Duodenal mucosa (tissue), 2 donors: ENCODE measurements at regions not wholly inside any gene's neighbourhood (a gene's known extent, or its start where the extent isn't known, plus 50 kb on each side); places are given as distances from the start of the nearest gene placed in this dataset.
"Not testable (repeated sequence)": the region's sequence is repeated elsewhere in the genome, so short reads cannot be mapped to it uniquely, and the experiment has no call there.

Experiments
- H3K27ac ChIP-seq: one replicate; pipeline ENCODE4 v1.7.0; 2013; ENCODE audit warnings: low read depth, low read length
- H3K27me3 ChIP-seq, 2 donors: one replicate each; pipeline ENCODE4 v1.7.0; 2013; ENCODE audit warnings: low read length in 2 of 2, control low read depth in 1 of 2; ENCODE audit not compliant: insufficient read depth in 2 of 2, control insufficient read depth in 1 of 2
- H3K36me3 ChIP-seq, 2 donors: one replicate each; pipeline ENCODE4 v1.7.0; 2013; ENCODE audit warnings: low read length in 2 of 2, control low read depth in 1 of 2; ENCODE audit not compliant: insufficient read depth in 2 of 2, control insufficient read depth in 1 of 2
- H3K4me1 ChIP-seq, 2 donors: one replicate each; pipeline ENCODE4 v1.7.0; 2013; ENCODE audit warnings: low read length in 2 of 2, control low read depth in 1 of 2; ENCODE audit not compliant: insufficient read depth in 2 of 2, control insufficient read depth in 1 of 2
- H3K4me3 ChIP-seq, 2 donors: one replicate each; pipeline ENCODE4 v1.7.0; 2013; ENCODE audit warnings: low read length in 2 of 2, low read depth in 1 of 2
- H3K9ac ChIP-seq, 2 donors: one replicate each; pipeline ENCODE4 v1.7.0; 2013; ENCODE audit warnings: low read length in 2 of 2, low read depth in 1 of 2
- H3K9me3 ChIP-seq, 2 donors: one replicate each; pipeline ENCODE4 v1.7.0; 2013; ENCODE audit warnings: low read length in 2 of 2, control low read depth in 1 of 2; ENCODE audit not compliant: control insufficient read depth in 1 of 2

DNA sequence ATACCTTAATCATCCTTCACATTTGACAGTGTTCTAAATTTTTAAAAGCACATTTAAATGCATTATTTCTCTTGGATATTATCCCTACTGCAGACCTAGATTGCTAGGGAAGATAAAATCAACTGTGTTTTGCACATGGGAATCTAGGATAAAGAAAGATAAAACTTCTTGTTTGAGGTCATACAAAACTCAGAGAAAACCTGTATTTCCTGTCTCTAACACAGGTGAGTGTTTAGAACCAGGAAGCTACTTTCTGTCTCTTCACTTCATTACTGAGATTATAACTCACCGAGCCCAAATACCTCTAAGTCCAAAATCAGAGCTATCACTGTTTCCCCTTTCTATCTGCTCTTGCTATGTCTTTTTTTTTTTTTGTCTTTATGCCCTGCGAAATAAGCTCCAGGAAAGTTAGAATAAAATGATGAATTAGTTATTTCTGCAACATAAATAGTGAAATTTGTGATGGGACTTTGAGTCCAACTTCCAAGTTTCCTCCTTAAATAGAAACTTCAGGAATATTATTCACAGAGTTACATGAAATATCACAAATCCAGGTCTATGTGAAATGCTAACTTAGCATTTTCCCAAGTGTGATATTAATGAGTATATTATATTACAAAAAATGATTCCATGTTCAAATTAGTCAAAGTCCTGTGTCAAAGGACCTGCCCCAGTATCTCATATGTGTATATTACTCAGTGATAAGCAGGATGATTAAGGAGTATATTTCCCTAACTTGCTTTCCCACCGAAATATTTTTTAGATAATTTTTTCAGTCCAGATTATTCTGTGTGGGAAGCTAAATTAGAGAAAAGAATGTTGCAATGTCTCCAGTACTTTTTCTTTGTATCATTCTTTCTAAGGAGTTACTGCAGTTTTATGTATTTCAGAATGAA is 226.4 kb downstream of the PLA2G4A start:
- Histone ChIP-seq H3K4me1 (no peaks in the 10 kb centered on the region), H3K9ac (no peak overlapping the region), H3K9me3 (no peaks in the 10 kb centered on the region), H3K27ac (no peak overlapping the region), H3K4me3 (no peak overlapping the region), H3K36me3 (no peaks in the 10 kb centered on the region), H3K27me3 (no peaks in the 10 kb centered on the region)

DNA sequence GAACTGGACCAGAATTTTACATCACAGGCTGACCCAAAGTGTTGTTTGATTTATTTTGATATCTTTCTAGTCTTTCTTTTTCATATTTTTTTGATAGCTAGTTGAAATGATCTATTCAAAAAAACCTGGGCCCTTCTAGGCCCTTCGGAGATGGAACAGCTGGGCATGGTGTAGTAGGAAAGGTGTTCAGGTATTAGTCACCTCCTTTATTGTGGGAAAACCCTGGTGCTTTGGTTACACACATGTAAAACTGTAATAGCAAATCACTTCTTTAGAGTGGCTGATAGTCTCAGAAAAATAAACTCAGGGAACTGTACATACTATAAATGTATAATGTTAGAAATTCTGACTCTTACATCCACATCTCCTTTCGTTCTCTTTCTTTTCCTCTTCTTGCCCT is 234.5 kb downstream of the PLA2G4A start:
- no peaks in the 10 kb centered on the region for H3K36me3 ChIP-seq
- no peaks in the 10 kb centered on the region for H3K27me3 ChIP-seq
- no peaks in the 10 kb centered on the region for H3K9me3 ChIP-seq
- H3K4me3 ChIP-seq: no peak overlapping the region
- no peak overlapping the region for H3K9ac ChIP-seq
- no peaks in the 10 kb centered on the region for H3K4me1 ChIP-seq
- H3K27ac ChIP-seq: no peak overlapping the region

DNA sequence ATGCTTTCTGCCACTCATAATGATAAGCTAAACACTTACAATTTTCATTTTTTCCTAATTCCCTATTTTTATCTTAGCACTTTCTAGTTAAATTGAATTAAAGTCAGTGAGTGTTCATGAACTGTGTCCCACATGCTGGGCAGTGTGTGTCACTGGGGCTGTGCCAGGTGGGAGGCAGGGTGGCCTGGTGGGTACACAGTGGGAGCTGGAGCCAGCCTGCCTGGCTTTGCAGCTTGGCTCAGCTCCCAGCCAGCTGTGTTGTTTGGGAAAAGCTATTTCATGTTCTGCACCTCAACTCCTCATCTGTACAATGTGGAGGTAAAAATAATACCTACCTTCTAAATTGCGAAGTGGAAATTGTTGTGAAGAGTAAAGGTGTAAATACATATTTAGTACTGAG is 238.4 kb downstream of the PLA2G4A start:
- Histone ChIP-seq H3K9me3 (no peaks in the 10 kb centered on the region), H3K9ac (no peak overlapping the region), H3K36me3 (no peaks in the 10 kb centered on the region), H3K4me3 (no peak overlapping the region), H3K27me3 (no peaks in the 10 kb centered on the region), H3K4me1 (no peaks in the 10 kb centered on the region), H3K27ac (no peak overlapping the region)

DNA sequence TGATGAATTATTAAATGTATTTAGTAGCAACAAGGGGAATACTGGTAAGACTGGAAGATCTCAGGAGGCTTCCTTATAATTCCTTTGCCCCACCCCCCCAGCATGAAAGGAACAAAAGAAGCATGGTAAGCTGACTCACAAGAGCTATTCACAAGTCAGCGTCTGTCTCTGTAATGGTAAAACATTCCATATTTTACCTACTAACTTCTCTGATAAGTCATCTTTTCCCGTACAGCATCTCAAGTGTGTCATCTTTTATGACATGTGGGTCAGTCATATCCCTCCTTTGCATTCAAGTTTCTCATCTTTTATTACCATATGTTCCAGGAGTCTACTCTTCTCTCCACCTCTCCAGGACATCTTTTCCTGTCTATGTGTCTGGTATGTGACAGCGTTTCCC is 241.3 kb downstream of the PLA2G4A start:
- Histone ChIP-seq H3K36me3 (no peaks in the 10 kb centered on the region), H3K4me1 (no peaks in the 10 kb centered on the region), H3K9me3 (no peaks in the 10 kb centered on the region), H3K4me3 (no peak overlapping the region), H3K9ac (no peak overlapping the region), H3K27me3 (no peaks in the 10 kb centered on the region), H3K27ac (no peak overlapping the region)

DNA sequence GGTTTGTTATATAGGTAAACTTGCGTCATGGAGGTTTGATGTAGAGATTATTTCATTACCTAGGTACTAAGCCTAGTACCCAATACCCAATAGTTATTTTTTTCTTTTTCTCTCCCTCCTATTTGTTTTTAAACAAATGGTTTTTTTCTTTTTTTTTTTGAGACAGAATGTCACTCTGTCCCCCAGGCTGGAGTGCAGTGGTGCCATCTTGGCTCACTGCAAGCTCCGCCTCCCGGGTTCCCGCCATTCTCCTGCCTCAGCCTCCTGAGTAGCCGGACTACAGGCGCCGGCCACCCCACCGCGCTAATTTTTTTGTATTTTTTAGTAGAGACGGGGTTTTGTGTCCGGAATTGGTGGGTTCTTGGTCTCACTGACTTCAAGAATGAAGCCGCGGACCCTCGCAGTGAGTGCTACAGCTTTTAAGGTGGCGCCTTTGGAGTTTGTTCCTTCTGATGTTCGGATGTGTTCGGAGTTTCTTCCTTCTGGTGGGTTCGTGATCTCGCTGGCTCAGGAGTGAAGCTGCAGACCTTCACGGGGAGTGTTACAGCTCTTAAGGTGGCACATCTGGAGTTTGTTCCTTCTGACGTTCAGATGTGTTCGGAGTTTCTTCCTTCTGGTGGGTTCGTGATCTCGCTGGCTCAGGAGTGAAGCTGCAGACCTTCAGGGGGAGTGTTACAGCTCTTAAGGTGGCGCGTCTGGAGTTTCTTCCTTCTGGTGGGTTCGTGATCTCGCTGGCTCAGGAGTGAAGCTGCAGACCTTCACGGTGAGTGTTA is 243.7 kb downstream of the PLA2G4A start:
- H3K27me3 ChIP-seq, H3K4me3 ChIP-seq, H3K27ac ChIP-seq, H3K9ac ChIP-seq, H3K36me3 ChIP-seq, H3K4me1 ChIP-seq, H3K9me3 ChIP-seq: not testable (repeated sequence)

DNA sequence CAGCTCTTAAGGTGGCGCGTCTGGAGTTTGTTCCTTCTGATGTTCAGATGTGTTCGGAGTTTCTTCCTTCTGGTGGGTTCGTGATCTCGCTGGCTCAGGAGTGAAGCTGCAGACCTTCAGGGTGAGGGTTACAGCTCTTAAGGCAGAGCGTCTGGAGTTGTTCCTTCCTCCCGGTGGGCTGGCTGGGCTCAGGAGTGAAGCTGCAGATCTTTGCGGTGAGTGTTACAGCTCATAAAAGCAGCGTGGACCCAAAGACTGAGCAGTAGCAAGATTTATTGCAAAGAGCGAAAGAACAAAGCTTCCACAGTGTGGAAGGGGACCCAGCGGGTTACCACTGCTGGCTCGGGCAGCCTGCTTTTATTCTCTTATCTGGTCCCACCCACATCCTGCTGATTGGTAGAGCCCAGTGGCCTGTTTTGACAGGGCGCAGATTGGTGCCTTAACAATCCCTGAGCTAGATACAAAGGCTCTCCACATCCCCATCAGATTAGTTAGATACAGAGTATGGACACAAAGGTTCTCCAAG is 244.3 kb downstream of the PLA2G4A start:
- H3K9ac ChIP-seq, H3K4me1 ChIP-seq, H3K27ac ChIP-seq, H3K27me3 ChIP-seq, H3K4me3 ChIP-seq, H3K9me3 ChIP-seq, H3K36me3 ChIP-seq: not testable (repeated sequence)

DNA sequence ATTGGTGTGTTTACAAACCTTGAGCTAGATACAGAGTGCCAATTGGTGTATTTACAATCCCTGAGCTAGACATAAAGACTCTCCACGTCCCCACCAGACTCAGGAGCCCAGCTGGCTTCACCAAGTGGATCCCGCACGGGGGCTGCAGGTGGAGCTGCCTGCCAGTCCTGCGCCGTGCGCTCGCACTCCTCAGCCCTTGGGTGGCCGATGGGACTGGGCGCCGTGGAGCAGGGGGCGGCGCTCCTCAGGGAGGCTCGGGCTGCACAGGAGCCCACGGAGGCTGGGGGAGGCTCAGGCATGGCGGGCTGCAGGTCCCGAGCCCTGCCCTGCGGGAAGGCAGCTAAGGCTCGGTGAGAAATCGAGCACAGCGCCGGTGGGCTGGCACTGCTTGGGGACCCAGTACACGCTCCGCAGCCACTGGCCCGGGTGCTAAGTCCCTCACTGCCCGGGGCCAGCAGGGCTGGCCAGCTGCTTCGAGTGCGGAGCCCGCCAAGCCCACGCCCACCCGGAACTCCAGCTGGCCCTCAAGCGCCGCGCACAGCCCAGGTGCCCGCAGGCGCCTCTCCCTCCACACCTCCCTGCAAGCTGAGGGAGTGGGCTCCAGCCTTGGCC is 245.0 kb downstream of the PLA2G4A start:
- H3K27ac ChIP-seq: not testable (repeated sequence)

DNA sequence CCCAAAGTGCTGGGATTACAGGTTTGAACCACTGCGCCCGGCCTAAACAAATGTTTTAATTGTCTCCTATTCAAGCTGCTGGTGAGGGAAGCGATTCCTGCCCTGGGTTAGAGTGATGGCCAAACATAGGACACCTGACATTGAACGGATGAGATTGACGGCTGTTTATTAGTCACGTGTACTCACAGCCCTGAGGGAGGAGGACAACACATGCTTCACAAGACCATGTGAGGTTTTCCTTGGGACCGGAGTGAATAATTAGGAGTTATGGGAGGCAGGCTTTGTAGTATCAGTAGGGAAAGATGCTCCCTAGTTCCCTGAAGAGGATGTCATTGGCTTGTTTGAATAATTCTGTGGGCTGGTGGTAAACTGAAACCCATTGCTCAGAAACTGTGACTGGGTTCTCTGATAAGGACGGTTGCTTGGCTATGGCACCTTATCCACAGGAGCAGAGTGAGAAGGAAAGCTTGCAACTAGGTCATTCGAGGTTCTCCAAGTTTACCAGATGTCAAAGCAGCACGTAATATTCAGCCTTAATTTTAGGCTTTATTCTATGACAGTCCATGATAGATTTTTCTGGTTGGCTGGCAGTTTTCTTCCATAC is 245.8 kb downstream of the PLA2G4A start:
- Histone ChIP-seq H3K27me3 (no peaks in the 10 kb centered on the region), H3K36me3 (no peaks in the 10 kb centered on the region), H3K4me3 (no peak overlapping the region), H3K9ac (no peak overlapping the region), H3K9me3 (no peaks in the 10 kb centered on the region), H3K4me1 (no peaks in the 10 kb centered on the region), H3K27ac (no peak overlapping the region)

More for the DNA sequence above, 245.0 kb downstream of the PLA2G4A start:
- H3K4me3 ChIP-seq, H3K27me3 ChIP-seq, H3K9ac ChIP-seq, H3K4me1 ChIP-seq, H3K9me3 ChIP-seq, H3K36me3 ChIP-seq: not testable (repeated sequence)

DNA sequence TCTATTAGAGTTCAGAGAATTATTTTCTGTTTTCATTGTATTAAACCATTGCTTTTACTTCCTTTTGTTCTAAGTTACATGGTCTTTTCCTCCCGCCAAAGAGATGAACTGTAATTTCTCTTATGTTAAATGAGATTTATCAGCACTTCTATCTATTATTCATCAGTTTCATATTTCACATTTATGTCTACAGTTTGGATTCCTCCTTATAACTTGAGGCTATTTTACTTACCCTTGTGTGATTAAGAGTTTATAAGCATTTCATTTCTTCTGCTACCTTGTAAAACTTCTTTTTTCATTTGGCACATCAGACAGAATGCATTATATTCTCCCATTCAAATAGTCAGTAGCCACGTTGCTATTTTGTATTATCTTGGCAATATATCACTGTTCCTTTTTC is 248.2 kb downstream of the PLA2G4A start:
- H3K27me3 ChIP-seq: no peaks in the 10 kb centered on the region
- no peak overlapping the region for H3K27ac ChIP-seq
- no peaks in the 10 kb centered on the region for H3K36me3 ChIP-seq
- no peak overlapping the region for H3K4me3 ChIP-seq
- no peak overlapping the region for H3K9ac ChIP-seq
- no peaks in the 10 kb centered on the region for H3K9me3 ChIP-seq
- H3K4me1 ChIP-seq: no peaks in the 10 kb centered on the region

DNA sequence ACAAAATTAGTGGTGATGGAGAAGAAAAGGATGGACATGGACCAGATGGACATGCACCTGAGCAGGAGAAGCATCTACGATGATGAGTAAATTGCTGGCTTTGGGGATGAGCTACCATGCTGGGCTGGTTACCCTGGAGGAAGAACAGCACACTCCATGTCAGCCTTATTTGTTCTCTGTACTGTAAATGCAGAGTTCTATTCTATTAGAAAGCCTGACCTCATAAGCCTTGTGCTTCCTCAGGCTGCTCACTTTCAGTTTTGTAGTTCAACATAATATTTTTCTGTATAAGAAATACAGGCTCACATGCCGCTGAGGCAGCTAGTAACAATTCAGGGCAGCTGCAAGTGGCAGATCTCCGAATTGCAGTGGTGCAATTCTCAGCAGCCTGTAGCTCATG is 249.6 kb downstream of the PLA2G4A start:
- Histone ChIP-seq H3K36me3 (no peaks in the 10 kb centered on the region), H3K4me1 (no peaks in the 10 kb centered on the region), H3K27ac (no peak overlapping the region), H3K9ac (no peak overlapping the region), H3K9me3 (no peaks in the 10 kb centered on the region), H3K27me3 (no peaks in the 10 kb centered on the region), H3K4me3 (no peak overlapping the region)
